A549 (cell line): ENCODE measurements at regions not wholly inside any gene's neighbourhood (a gene's known extent, or its start where the extent isn't known, plus 50 kb on each side); places are given as distances from the start of the nearest gene placed in this dataset.

Source experiments
- ATAC-seq, 2 experiments: fragments of 200-7000 bp in 1 of 2; fragments of >200 bp in 1 of 2; cut with Nextera tagmentation in 1 of 2; cut with Tn5 transposase in 1 of 2; 3 replicates each; pipeline versions ENCODE4 v1.8.0 to v1.9.1; 2018 to 2020; ENCODE audit warnings: mild to moderate bottlenecking in 1 of 2, moderate library complexity in 1 of 2
- CTCF ChIA-PET: fragments of 300-600 bp; sonication (Branson Sonifier 250); formaldehyde crosslinking; extraction: SDS; loops from one replicate; lab custom pipeline; 2021; ENCODE audit warnings: antibody characterized with exemption, inconsistent platforms; lab: Yijun Ruan, JAX
- POLR2A ChIA-PET: fragments of 350-600 bp; formaldehyde crosslinking; extraction: SDS; loops from one replicate; lab custom pipeline; 2021; ENCODE audit warnings: antibody characterized with exemption, inconsistent platforms; lab: Yijun Ruan, JAX
- DNase-seq, 2 experiments: peaks; one replicate each; pipeline versions ENCODE4 v3.0.0 to v3.0.0-alpha.2; 2011 to 2016; ENCODE audit warnings: low read depth in 1 of 2, low spot score in 1 of 2
- FAIRE-seq: peaks from 2 replicates; lab custom pipeline; 2011; peaks lifted over from hg19 to GRCh38; lab: Jason Lieb, UNC
- H3K27ac ChIP-seq, 2 experiments: fragments of >200 bp; sonication (Bioruptor Twin); formaldehyde crosslinking; 3 replicates each; pipeline ENCODE4 v1.5.1; 2016 to 2017
- H3K4me1 ChIP-seq: fragments of >200 bp; sonication (Bioruptor Twin); formaldehyde crosslinking; 3 replicates; pipeline ENCODE4 v1.6.1; 2016
- H3K4me2 ChIP-seq: fragments of >200 bp; sonication (Bioruptor Twin); formaldehyde crosslinking; 3 replicates; pipeline ENCODE4 v1.6.1; 2016
- H3K4me3 ChIP-seq: fragments of >200 bp; sonication (Bioruptor Twin); formaldehyde crosslinking; 3 replicates; pipeline ENCODE4 v1.5.1; 2016
- H3K9me3 ChIP-seq: fragments of >200 bp; sonication (Bioruptor Twin); formaldehyde crosslinking; 3 replicates; pipeline ENCODE4 v1.6.1; 2016
- BHLHE40 ChIP-seq: IDR thresholded peaks from 2 replicates; pipeline ENCODE4 v1.6.1; 2012; ENCODE audit warnings: low read depth, low read length, inconsistent platforms
- CBX2 ChIP-seq: fragments of 200-600 bp; sonication (generic); IDR thresholded peaks from 2 replicates; pipeline ENCODE4 v1.6.1; 2016; ENCODE audit warnings: low read depth, mild to moderate bottlenecking, borderline replicate concordance
- CBX8 ChIP-seq: fragments of 200-600 bp; sonication (generic); IDR thresholded peaks from 2 replicates; pipeline ENCODE4 v1.6.1; 2016
- CEBPB ChIP-seq, 2 experiments: fragments of >200 bp in 1 of 2; sonication (Bioruptor Twin) in 1 of 2; formaldehyde crosslinking in 1 of 2; IDR thresholded peaks; 2 replicates each; pipeline ENCODE4 v1.6.1; 2012 to 2016
- CHD4 ChIP-seq: fragments of 200-600 bp; sonication (generic); IDR thresholded peaks from 2 replicates; pipeline ENCODE4 v1.6.1; 2016; ENCODE audit warnings: antibody characterized with exemption, mild to moderate bottlenecking, borderline replicate concordance
- EHF ChIP-seq: fragments of 250-450 bp; sonication (Bioruptor Pico); IDR thresholded peaks from 2 replicates; pipeline ENCODE4 v1.5.0; 2020; ENCODE audit warnings: mild to moderate bottlenecking
- EHMT2 ChIP-seq: fragments of 200-600 bp; sonication (generic); IDR thresholded peaks from 2 replicates; pipeline ENCODE4 v1.6.1; 2016; ENCODE audit warnings: antibody characterized with exemption, low read depth, mild to moderate bottlenecking, moderate library complexity
- EP300 ChIP-seq, 2 experiments: fragments of >200 bp; sonication (Bioruptor Twin); formaldehyde crosslinking; IDR thresholded peaks; 2 replicates in 1 of 2; 3 replicates in 1 of 2; pipeline ENCODE4 v1.6.1; 2016 to 2017
- FOSL2 ChIP-seq, 2 experiments: fragments of 450-650 bp in 1 of 2; fragments of >200 bp in 1 of 2; sonication (Bioruptor Twin) in 1 of 2; formaldehyde crosslinking; IDR thresholded peaks; 2 replicates each; pipeline versions ENCODE4 v1.5.0 to v1.6.1; 2016 to 2020; ENCODE audit warnings: mild to moderate bottlenecking in 1 of 2, moderate library complexity in 1 of 2
- GATA3 ChIP-seq: IDR thresholded peaks from 2 replicates; pipeline ENCODE4 v1.6.1; 2012; ENCODE audit warnings: borderline replicate concordance
- HEYL ChIP-seq: fragments of 250-450 bp; sonication (Bioruptor Pico); IDR thresholded peaks from 2 replicates; pipeline ENCODE4 v1.8.0; 2021; ENCODE audit warnings: mild to moderate bottlenecking, moderate library complexity
- HOXB13 ChIP-seq: fragments of 250-450 bp; sonication (Bioruptor Pico); IDR thresholded peaks from 2 replicates; pipeline ENCODE4 v1.5.0; 2020; ENCODE audit warnings: low read depth, mild to moderate bottlenecking, moderate library complexity
- HOXB5 ChIP-seq: fragments of 250-450 bp; sonication (Bioruptor Pico); IDR thresholded peaks from 2 replicates; pipeline ENCODE4 v1.5.0; 2020; ENCODE audit warnings: mild to moderate bottlenecking, moderate library complexity
- KDM1A ChIP-seq: fragments of 200-600 bp; sonication (generic); IDR thresholded peaks from 2 replicates; pipeline ENCODE4 v1.6.1; 2016; ENCODE audit warnings: low read depth, mild to moderate bottlenecking
- KDM5A ChIP-seq: fragments of 200-600 bp; sonication (generic); IDR thresholded peaks from 2 replicates; pipeline ENCODE4 v1.6.1; 2016; ENCODE audit warnings: antibody characterized with exemption, mild to moderate bottlenecking
- NPAS2 ChIP-seq: fragments of 250-450 bp; sonication (Bioruptor Pico); IDR thresholded peaks from 2 replicates; pipeline ENCODE4 v1.8.0; 2022; ENCODE audit warnings: mild to moderate bottlenecking, moderate library complexity, borderline replicate concordance
- NR3C1 ChIP-seq: fragments of >200 bp; sonication (Bioruptor Twin); formaldehyde crosslinking; IDR thresholded peaks from 3 replicates; pipeline ENCODE4 v1.6.1; 2017
- POLR2A ChIP-seq: IDR thresholded peaks from 2 replicates; pipeline ENCODE4 v1.6.1; 2012; ENCODE audit warnings: mild to moderate bottlenecking, low read length
- POLR2AphosphoS2 ChIP-seq: conservative IDR thresholded peaks from 2 replicates; pipeline ENCODE4 v1.6.1; 2012; ENCODE audit warnings: low read length, improper control_type of control experiment, inconsistent platforms
- RNF2 ChIP-seq: fragments of 200-600 bp; sonication (generic); IDR thresholded peaks from 2 replicates; pipeline ENCODE4 v1.6.1; 2016; ENCODE audit warnings: low read depth, mild to moderate bottlenecking, antibody characterized with exemption, moderate library complexity, borderline replicate concordance
- SMC3 ChIP-seq: fragments of >200 bp; sonication (Bioruptor Twin); formaldehyde crosslinking; IDR thresholded peaks from 3 replicates; pipeline ENCODE4 v1.6.1; 2018; ENCODE audit warnings: inconsistent platforms
- ZC3H11A ChIP-seq: fragments of 450-650 bp; IDR thresholded peaks from 2 replicates; pipeline ENCODE4 v1.6.1; 2014; ENCODE audit warnings: antibody characterized with exemption, mild to moderate bottlenecking
- ZNF302 ChIP-seq: fragments of 250-450 bp; sonication (Bioruptor Pico); IDR thresholded peaks from 2 replicates; pipeline ENCODE4 v1.9.0; 2021; ENCODE audit warnings: inconsistent platforms, mild to moderate bottlenecking, moderate library complexity
- ZSCAN20 ChIP-seq: fragments of 250-450 bp; sonication (Bioruptor Pico); IDR thresholded peaks from 2 replicates; pipeline ENCODE4 v1.8.0; 2022; ENCODE audit warnings: mild to moderate bottlenecking, moderate library complexity
- WGBS: methylation state at CpG from one replicate; pipeline ENCODE4 v1.1.6; 2017; ENCODE audit errors: missing lambda C conversion rate; 5-methylcytosine and 5-hydroxymethylcytosine counted together
- TF ChIP-seq, protein P1 (sequence below): fragments of >200 bp; sonication (Bioruptor Twin); formaldehyde crosslinking; IDR thresholded peaks from 3 replicates; pipeline ENCODE4 v1.5.1; 2016
- TF ChIP-seq, protein P2 (sequence below): fragments of 450-650 bp; IDR thresholded peaks from 2 replicates; pipeline ENCODE4 v1.6.1; 2014; ENCODE audit warnings: antibody characterized with exemption
- TF ChIP-seq, protein P3 (sequence below): fragments of 150-350 bp; IDR thresholded peaks from 2 replicates; pipeline ENCODE4 v1.6.1; 2014; ENCODE audit warnings: low read depth, mild to moderate bottlenecking, low read length
- TF ChIP-seq, protein P4 (sequence below): fragments of >200 bp; sonication (Bioruptor Twin); formaldehyde crosslinking; IDR thresholded peaks from 2 replicates; pipeline ENCODE4 v1.6.1; 2016

DNA sequence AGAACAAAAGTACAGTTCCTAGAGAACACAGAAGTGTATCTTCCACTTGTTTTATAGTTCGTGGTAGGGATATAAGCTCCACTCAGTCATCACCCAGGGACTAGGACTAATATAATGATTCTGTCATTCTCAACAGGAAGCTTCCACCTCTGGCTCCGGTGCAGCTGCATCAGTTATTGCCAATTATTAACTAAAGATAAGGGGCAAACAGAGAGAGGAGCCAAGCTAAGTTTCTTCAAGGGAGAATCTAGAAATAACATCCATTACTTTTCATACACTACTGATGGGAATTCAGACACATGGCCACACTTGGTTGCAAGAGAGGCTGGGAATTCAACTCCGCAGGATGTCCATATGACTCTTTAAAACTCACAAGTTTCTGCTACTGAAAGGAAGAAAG lies 917.9 kb downstream of the OLFM4 start:
- TF ChIP-seq ZSCAN20 (CRISPR knock-in tag), result no peak
- no peak for TF ChIP-seq CHD4
- TF ChIP-seq, protein P1, sequence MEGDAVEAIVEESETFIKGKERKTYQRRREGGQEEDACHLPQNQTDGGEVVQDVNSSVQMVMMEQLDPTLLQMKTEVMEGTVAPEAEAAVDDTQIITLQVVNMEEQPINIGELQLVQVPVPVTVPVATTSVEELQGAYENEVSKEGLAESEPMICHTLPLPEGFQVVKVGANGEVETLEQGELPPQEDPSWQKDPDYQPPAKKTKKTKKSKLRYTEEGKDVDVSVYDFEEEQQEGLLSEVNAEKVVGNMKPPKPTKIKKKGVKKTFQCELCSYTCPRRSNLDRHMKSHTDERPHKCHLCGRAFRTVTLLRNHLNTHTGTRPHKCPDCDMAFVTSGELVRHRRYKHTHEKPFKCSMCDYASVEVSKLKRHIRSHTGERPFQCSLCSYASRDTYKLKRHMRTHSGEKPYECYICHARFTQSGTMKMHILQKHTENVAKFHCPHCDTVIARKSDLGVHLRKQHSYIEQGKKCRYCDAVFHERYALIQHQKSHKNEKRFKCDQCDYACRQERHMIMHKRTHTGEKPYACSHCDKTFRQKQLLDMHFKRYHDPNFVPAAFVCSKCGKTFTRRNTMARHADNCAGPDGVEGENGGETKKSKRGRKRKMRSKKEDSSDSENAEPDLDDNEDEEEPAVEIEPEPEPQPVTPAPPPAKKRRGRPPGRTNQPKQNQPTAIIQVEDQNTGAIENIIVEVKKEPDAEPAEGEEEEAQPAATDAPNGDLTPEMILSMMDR, result no peak
- no peak for TF ChIP-seq RNF2
- TF ChIP-seq, protein P2, sequence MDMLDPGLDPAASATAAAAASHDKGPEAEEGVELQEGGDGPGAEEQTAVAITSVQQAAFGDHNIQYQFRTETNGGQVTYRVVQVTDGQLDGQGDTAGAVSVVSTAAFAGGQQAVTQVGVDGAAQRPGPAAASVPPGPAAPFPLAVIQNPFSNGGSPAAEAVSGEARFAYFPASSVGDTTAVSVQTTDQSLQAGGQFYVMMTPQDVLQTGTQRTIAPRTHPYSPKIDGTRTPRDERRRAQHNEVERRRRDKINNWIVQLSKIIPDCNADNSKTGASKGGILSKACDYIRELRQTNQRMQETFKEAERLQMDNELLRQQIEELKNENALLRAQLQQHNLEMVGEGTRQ, result no peak
- TF ChIP-seq CBX8, result no peak
- TF ChIP-seq, protein P3, sequence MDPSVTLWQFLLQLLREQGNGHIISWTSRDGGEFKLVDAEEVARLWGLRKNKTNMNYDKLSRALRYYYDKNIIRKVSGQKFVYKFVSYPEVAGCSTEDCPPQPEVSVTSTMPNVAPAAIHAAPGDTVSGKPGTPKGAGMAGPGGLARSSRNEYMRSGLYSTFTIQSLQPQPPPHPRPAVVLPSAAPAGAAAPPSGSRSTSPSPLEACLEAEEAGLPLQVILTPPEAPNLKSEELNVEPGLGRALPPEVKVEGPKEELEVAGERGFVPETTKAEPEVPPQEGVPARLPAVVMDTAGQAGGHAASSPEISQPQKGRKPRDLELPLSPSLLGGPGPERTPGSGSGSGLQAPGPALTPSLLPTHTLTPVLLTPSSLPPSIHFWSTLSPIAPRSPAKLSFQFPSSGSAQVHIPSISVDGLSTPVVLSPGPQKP, result no peak
- TF ChIP-seq FOSL2 (IDR thresholded peaks at IDR 0.05), result no peak
- no peak for TF ChIP-seq FOSL2 (CRISPR knock-in tag; IDR thresholded peaks at IDR 0.05)
- TF ChIP-seq NR3C1, result no peak
- no peak for TF ChIP-seq CEBPB (IDR thresholded peaks at IDR 0.05)
- TF ChIP-seq, protein P4, sequence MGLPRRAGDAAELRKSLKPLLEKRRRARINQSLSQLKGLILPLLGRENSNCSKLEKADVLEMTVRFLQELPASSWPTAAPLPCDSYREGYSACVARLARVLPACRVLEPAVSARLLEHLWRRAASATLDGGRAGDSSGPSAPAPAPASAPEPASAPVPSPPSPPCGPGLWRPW, result no peak
- TF ChIP-seq KDM1A, result no peak
- TF ChIP-seq SMC3, result no peak
- no peak for TF ChIP-seq EHF (CRISPR knock-in tag)
- no peak for TF ChIP-seq HOXB5
- ChIA-PET CTCF (no interaction called here), POLR2A (no interaction called here)
- Histone ChIP-seq H3K4me2 (no peak overlapping the region), H3K4me1 (no peaks in the 10 kb centered on the region), H3K27ac (no peak overlapping the region), H3K4me3 (no peak overlapping the region), H3K9me3 (no peaks in the 10 kb centered on the region)
- FAIRE-seq, result no peak
- DNase-seq, result no peak
- ATAC-seq, result no peak
- 4% methylated on average over 3 of the region's 3 CpGs for WGBS

DNA sequence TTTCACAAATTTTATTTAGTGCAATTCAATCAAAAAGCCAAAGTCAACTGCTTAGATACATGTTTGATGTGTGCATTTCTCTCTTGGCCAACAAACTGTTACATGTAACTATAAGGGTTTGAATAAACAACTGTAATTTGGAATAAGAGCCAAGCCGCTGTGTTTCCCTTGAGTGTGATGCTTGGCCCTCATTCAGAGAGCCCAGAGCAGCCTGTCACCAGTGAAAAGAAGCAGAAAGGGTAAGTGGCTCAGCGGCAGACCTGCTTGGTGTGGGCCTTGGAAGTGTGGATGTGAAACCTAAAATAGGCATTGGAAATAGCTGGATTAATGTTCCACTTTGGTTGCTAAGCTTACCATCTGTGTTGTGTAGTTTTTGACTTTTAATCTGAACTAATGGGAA lies 924.6 kb downstream of the OLFM4 start:
- FAIRE-seq (no peak), DNase-seq (no peak), ATAC-seq (no peak)
- no peak overlapping the region for H3K4me3 ChIP-seq
- H3K4me1 ChIP-seq, result no peaks in the 10 kb centered on the region
- no peak overlapping the region for H3K4me2 ChIP-seq
- POLR2A ChIA-PET, result no interaction called here
- H3K9me3 ChIP-seq, result no peaks in the 10 kb centered on the region
- 17% methylated on average over 2 of the region's 2 CpGs for WGBS
- no peak overlapping the region for H3K27ac ChIP-seq
- CTCF ChIA-PET, result no interaction called here
- TF ChIP-seq NPAS2 (no peak), CBX8 (no peak), KDM1A (no peak), HOXB13 (CRISPR knock-in tag) (no peak), CBX2 (no peak), EHMT2 (no peak), GATA3 (no peak), POLR2AphosphoS2 (no peak), KDM5A (no peak), ZC3H11A (no peak), EP300 (IDR thresholded peaks at IDR 0.05) (no peak), FOSL2 (IDR thresholded peaks at IDR 0.05) (no peak), FOSL2 (CRISPR knock-in tag; IDR thresholded peaks at IDR 0.05) (no peak), HEYL (CRISPR knock-in tag) (no peak), POLR2A (no peak), ZNF302 (CRISPR knock-in tag) (no peak), BHLHE40 (no peak), HOXB5 (no peak)
- TF ChIP-seq, protein P3, result no peak
- TF ChIP-seq, protein P4, result no peak
